ENCODE measurements at regions not wholly inside any gene's neighbourhood (a gene's known extent, or its start where the extent isn't known, plus 50 kb on each side); places are given as distances from the start of the nearest gene placed in this dataset.

- TF ChIP-seq, protein P1, sequence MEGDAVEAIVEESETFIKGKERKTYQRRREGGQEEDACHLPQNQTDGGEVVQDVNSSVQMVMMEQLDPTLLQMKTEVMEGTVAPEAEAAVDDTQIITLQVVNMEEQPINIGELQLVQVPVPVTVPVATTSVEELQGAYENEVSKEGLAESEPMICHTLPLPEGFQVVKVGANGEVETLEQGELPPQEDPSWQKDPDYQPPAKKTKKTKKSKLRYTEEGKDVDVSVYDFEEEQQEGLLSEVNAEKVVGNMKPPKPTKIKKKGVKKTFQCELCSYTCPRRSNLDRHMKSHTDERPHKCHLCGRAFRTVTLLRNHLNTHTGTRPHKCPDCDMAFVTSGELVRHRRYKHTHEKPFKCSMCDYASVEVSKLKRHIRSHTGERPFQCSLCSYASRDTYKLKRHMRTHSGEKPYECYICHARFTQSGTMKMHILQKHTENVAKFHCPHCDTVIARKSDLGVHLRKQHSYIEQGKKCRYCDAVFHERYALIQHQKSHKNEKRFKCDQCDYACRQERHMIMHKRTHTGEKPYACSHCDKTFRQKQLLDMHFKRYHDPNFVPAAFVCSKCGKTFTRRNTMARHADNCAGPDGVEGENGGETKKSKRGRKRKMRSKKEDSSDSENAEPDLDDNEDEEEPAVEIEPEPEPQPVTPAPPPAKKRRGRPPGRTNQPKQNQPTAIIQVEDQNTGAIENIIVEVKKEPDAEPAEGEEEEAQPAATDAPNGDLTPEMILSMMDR (IDR thresholded peaks at IDR 0.05), result no peak
- TF ChIP-seq POLR2A (IDR thresholded peaks at IDR 0.05), result no peak
Measured at GRCh38 chr12:124642105-124642504, 74.7 kb upstream of the NCOR2 start.

All from lower leg skin (tissue), 3 donors.